ENCODE measurements at regions not wholly inside any gene's neighbourhood (a gene's known extent, or its start where the extent isn't known, plus 50 kb on each side); places are given as distances from the start of the nearest gene placed in this dataset.
"Not testable (repeated sequence)": the region's sequence is repeated elsewhere in the genome, so short reads cannot be mapped to it uniquely, and the experiment has no call there.

GRCh38 chr1:220475608-220476007 lies 52.3 kb upstream of the MARK1 start:
- DNase-seq (ENCODE audit: low spot score) = not testable (repeated sequence)

GRCh38 chr1:220475141-220475540 lies 52.8 kb upstream of the MARK1 start:
- DNase-seq (ENCODE audit: low spot score) = not testable (repeated sequence)

GRCh38 chr1:220473440-220473839 lies 54.5 kb upstream of the MARK1 start:
- no peak for DNase-seq (ENCODE audit: low spot score)

- peak; percentile 55 for DNase-seq (ENCODE audit: low spot score)
These were observed 65.2 kb upstream of the MARK1 start for GRCh38 chr1:220462752-220463151.

- DNase-seq (ENCODE audit: low spot score) = no peak
These were observed 69.0 kb upstream of the MARK1 start for GRCh38 chr1:220458936-220459335.

GRCh38 chr1:220457957-220458609 lies 69.9 kb upstream of the MARK1 start:
- DNase-seq (ENCODE audit: low spot score) = no peak

- DNase-seq (ENCODE audit: low spot score) = no peak
These were observed 72.4 kb upstream of the MARK1 start for GRCh38 chr1:220455559-220455958.

- DNase-seq (ENCODE audit: low spot score) = no peak
These were observed 73.7 kb upstream of the MARK1 start for GRCh38 chr1:220454155-220454777.

GRCh38 chr1:220453371-220453770 lies 74.6 kb upstream of the MARK1 start:
- DNase-seq (ENCODE audit: low spot score) = no peak

GRCh38 chr1:220451532-220451931 lies 76.4 kb upstream of the MARK1 start:
- DNase-seq (ENCODE audit: low spot score) = no peak

- DNase-seq (ENCODE audit: low spot score) = no peak
These were observed 77.0 kb upstream of the MARK1 start for GRCh38 chr1:220450927-220451326.

- no peak for DNase-seq (ENCODE audit: low spot score)
These were observed 79.7 kb upstream of the MARK1 start for GRCh38 chr1:220448217-220448616.

- not testable (repeated sequence) for DNase-seq (ENCODE audit: low spot score)
These were observed 83.3 kb upstream of the MARK1 start for GRCh38 chr1:220444586-220444985.

GRCh38 chr1:220441211-220441610 lies 86.7 kb upstream of the MARK1 start:
- no peak for DNase-seq (ENCODE audit: low spot score)

- no peak for DNase-seq (ENCODE audit: low spot score)
These were observed 89.2 kb upstream of the MARK1 start for GRCh38 chr1:220438741-220439140.

- DNase-seq (ENCODE audit: low spot score) = no peak
These were observed 95.5 kb upstream of the MARK1 start for GRCh38 chr1:220432408-220432807.

GRCh38 chr1:220431554-220432239 lies 96.2 kb upstream of the MARK1 start:
- no peak for DNase-seq (ENCODE audit: low spot score)

- no peak for DNase-seq (ENCODE audit: low spot score)
These were observed 97.3 kb upstream of the MARK1 start for GRCh38 chr1:220430586-220430985.

- peak; percentile 54 for DNase-seq (ENCODE audit: low spot score)
These were observed 97.9 kb upstream of the MARK1 start for GRCh38 chr1:220430059-220430458.

GRCh38 chr1:220426989-220427388 lies 100.9 kb upstream of the MARK1 start:
- DNase-seq (ENCODE audit: low spot score) = no peak

- DNase-seq (ENCODE audit: low spot score) = no peak
These were observed 102.1 kb upstream of the MARK1 start for GRCh38 chr1:220425852-220426251.

- DNase-seq (ENCODE audit: low spot score) = no peak
These were observed 106.4 kb upstream of the MARK1 start for GRCh38 chr1:220421508-220421907.

- no peak for DNase-seq (ENCODE audit: low spot score)
These were observed 107.2 kb upstream of the MARK1 start for GRCh38 chr1:220420726-220421125.
